GM21526 (cell line): ENCODE measurements at regions not wholly inside any gene's neighbourhood (a gene's known extent, or its start where the extent isn't known, plus 50 kb on each side); places are given as distances from the start of the nearest gene placed in this dataset.
A peak's percentile ranks its signal among the peaks of the same experiment; 100 is the strongest.

Source experiments
- ATAC-seq: cut with Tn5 transposase; IDR thresholded peaks from one replicate; pipeline ENCODE4 v1.9.1; 2021; ENCODE audit warnings: moderate library complexity; ENCODE audit not compliant: unreplicated experiment, low FRiP score

DNA sequence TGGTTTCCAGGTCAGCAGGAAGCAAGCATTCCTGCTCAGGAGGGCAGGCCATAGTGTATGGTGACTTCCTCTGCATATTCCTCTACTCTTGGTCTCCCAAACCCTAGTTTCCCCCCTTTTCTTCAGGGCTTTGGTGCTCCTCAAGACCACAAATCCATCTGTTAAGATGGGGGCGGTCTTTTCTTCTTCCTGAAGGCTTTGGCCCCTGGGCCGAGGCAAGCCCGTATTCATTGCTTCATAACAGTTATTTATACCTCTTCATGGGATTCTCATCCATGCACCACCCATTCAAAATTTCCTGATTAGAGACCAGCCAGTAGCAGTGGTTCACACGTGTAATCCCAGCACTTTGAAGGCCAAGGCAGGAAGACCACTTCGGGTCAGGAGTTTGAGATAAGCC lies 62.1 kb upstream of the IL12A start:
- ATAC-seq = no peak

DNA sequence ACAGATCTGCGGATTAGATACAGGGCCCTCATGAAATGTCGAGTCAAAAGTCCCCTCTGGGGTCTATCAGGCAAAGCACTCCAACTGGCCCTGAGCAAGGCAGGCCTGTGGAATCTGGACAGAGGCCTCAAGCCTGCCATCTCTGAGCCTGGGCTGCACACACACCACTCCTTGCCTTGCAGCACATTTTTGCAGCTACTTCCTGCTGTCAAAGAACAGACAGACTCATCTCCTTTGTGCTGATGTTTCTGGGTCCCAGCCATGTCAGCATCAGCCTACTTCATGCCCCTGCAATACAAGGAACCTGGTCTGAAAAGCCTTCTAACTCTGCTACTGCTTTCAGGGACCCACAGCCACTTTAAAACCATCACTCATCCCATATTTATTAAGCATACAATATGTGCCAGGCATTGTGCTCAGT lies 60.6 kb upstream of the IL12A start:
- no peak for ATAC-seq

DNA sequence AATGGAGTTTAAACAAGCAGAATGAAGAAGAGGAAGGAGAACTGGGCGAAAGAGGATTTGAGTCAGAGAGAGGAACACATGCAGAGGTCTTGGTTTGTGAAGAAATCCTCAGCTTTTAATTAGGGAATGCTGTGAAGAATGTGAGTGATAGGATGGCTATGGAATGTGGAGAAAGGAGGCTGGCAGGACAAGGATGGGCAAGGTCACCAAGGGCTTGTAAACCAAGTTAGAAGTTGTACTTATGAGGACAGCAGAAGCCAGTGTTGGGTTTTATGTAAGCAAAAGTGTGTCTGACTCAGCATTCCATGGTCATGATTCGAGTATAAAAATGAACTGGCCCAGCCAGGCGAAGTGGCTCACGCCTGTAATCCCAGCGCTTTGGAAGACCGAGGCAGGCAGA lies 60.0 kb upstream of the IL12A start:
- ATAC-seq = no peak

DNA sequence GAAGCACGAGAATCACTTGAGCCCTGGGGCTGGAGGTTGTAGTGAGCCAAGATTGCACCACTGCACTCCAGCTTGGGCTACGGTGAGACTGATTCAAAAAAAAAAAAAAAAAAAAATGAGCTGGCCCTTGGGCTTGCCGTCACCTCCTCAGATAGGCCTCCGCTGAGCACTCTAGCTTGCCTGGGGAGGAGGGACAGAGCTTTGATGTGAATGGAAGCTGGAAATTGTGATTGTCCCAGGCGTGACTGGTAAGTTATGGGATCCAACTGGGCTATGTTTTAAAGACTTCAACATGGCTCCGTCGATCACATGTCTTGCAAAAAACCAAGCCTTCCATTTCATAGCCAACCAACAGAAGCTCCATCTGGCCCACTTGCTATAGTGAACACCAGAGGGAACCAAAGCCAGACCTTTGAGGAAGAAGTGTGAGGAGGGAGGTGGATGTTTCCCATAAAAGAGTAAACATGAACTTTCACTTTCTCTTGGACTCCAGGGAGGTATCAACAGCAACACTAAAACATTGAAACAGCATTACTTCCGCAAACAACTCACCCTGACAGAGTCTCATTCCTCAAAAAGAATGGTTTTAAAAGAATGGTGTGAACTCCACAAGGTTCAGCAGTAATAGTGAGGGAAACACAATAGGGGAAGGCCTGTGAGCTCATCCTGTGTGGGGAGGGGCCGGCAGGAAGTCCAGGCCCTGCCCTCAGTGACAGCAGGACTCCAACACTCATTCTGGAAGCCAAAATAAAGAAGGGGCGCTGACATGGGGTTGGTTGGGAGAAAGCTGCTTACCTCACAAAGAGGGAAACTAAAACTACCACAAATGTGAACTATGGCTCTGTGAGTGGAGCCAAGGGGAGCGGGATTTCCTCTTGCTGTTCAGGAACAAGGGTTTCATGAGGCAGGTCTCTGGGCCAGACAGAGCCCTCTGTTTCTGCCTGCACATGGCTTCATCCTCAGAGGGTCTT lies 59.2 kb upstream of the IL12A start:
- peak; percentile 56 for ATAC-seq

DNA sequence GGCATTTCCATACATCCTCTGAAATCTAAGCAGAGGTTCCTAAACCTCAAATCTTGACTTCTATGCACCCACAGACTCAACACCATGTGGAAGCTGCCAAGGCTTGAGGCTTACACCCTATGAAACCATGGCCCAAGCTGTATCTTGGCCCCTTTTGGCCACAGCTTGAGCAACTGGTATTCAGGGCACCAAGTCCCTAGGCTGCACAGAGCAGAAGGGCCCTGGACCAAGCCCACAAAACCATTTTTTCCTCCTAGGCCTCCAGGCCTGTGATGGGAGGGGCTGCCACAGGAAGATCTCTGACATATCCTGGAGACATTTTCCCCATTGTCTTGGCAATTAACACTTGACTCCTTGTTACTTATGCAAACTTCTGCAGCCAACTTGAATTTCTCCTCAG lies 54.4 kb upstream of the IL12A start:
- ATAC-seq = no peak

DNA sequence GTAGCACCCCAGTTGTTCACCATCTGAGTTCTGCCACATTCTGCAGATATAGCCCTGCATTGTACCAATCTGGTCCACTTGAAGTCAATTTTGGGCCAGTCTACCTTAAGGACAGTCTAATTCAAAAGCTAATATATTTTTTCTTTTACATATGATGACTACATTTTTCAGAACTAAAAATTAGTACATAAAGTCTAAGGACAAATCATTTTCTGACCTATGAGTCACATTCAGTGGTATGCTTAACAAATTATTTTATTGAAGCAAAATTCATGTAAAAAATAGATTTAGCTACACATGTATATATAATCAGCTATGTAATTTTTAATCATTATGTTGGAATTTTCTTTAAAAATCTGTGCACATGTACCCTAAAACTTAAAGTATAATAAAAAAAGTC lies 52.1 kb upstream of the IL12A start:
- no peak for ATAC-seq

DNA sequence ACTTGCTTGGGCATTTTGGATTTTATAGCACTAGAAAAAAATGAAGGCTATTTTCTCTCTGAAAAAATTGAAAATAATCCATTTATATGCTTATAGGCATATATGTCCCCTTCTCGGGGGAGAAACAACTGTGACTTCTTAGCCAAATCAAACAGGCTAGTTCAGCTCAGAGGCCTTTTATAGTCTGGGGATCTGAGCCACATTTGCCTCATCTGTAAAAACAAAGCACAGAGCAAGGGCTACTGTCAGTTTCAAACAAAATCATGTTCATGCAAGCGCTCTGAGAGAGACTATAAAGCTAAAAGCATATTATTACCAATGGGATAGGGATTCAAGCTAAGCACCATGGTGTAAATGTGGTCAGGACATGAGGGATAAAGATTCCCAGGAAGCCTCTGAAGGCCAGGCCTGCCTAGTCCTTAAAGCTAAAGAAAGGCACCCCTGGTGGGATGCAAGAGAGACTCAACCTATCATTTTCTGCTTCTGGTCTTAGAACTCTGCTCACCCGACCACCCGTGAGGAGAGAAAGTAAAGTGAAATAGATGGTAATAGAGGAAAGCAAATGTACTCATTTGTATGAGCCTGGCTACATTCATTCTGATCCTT lies 51.0 kb upstream of the IL12A start:
- ATAC-seq = no peak

DNA sequence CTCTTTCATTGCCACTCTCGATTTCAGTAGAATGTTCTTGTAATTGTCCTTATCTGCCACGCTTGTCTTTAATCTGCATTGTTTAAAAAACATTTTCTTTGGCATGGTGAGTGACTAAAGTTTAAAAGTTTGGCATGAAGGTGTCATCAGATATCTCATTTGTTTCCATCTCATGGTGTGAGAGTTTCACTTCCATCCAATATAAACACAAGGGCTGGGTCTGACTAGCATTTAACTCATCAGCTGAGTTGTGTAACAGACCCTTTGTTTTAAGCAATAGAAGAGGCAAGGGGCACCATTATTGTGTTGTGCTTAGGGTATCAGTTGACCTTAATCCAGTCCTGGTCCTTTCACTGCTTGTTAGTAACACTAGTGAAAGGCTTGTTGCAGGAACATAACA lies 49.9 kb upstream of the IL12A start:
- no peak for ATAC-seq
